ENCODE measurements at regions not wholly inside any gene's neighbourhood (a gene's known extent, or its start where the extent isn't known, plus 50 kb on each side); places are given as distances from the start of the nearest gene placed in this dataset.

- Mint-ChIP-seq H3K9me3 (ENCODE audit: unreplicated experiment) (no peaks in the 10 kb centered on the region), H3K27ac (ENCODE audit: unreplicated experiment) (no peak overlapping the region), H3K4me1 (ENCODE audit: unreplicated experiment) (no peaks in the 10 kb centered on the region), H3K27me3 (ENCODE audit: unreplicated experiment) (no peaks in the 10 kb centered on the region), H3K4me3 (ENCODE audit: unreplicated experiment) (no peak overlapping the region), H3K36me3 (ENCODE audit: unreplicated experiment) (no peaks in the 10 kb centered on the region)
- DNase-seq (ENCODE audit: extremely low spot score, unreplicated experiment): no peak
- TF ChIP-seq, protein P1, sequence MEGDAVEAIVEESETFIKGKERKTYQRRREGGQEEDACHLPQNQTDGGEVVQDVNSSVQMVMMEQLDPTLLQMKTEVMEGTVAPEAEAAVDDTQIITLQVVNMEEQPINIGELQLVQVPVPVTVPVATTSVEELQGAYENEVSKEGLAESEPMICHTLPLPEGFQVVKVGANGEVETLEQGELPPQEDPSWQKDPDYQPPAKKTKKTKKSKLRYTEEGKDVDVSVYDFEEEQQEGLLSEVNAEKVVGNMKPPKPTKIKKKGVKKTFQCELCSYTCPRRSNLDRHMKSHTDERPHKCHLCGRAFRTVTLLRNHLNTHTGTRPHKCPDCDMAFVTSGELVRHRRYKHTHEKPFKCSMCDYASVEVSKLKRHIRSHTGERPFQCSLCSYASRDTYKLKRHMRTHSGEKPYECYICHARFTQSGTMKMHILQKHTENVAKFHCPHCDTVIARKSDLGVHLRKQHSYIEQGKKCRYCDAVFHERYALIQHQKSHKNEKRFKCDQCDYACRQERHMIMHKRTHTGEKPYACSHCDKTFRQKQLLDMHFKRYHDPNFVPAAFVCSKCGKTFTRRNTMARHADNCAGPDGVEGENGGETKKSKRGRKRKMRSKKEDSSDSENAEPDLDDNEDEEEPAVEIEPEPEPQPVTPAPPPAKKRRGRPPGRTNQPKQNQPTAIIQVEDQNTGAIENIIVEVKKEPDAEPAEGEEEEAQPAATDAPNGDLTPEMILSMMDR (IDR thresholded peaks at IDR 0.05): no peak
Measured at GRCh38 chr13:65865206-65865605, 1364.9 kb downstream of the PCDH9 start.

DNA sequence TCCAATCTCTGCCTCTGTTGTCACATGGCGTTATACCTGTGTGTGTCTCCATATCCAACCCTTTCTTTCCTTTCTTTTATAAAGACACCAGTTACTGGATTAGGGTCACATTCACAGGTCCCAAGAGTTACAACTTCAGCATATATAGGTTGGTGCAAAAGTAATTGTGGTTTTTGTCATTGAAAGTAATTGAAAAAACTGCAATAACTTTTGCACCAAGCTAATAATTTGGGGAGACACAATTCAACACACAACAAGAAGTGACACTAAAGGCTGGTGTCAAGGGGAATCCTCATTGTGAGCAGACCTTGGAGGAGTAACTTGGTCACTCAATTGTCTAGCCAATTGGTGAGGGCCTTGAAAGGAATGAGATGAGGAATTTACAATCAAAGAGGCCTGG, 1366.1 kb downstream of the PCDH9 start:
- Mint-ChIP-seq H3K36me3 (ENCODE audit: unreplicated experiment) (no peaks in the 10 kb centered on the region), H3K9me3 (ENCODE audit: unreplicated experiment) (no peaks in the 10 kb centered on the region), H3K27me3 (ENCODE audit: unreplicated experiment) (no peaks in the 10 kb centered on the region), H3K4me1 (ENCODE audit: unreplicated experiment) (peaks cover 3% of the 10 kb centered on the region), H3K4me3 (ENCODE audit: unreplicated experiment) (no peak overlapping the region), H3K27ac (ENCODE audit: unreplicated experiment) (no peak overlapping the region)
- no peak for DNase-seq (ENCODE audit: extremely low spot score, unreplicated experiment)
- TF ChIP-seq, protein P1 (IDR thresholded peaks at IDR 0.05): no peak

- H3K36me3 Mint-ChIP-seq (ENCODE audit: unreplicated experiment): no peaks in the 10 kb centered on the region
- H3K4me1 Mint-ChIP-seq (ENCODE audit: unreplicated experiment): peaks cover 33% of the 10 kb centered on the region
- TF ChIP-seq, protein P1 (IDR thresholded peaks at IDR 0.05): no peak
- no peak overlapping the region for H3K27ac Mint-ChIP-seq (ENCODE audit: unreplicated experiment)
- H3K27me3 Mint-ChIP-seq (ENCODE audit: unreplicated experiment): no peaks in the 10 kb centered on the region
- no peaks in the 10 kb centered on the region for H3K9me3 Mint-ChIP-seq (ENCODE audit: unreplicated experiment)
- H3K4me3 Mint-ChIP-seq (ENCODE audit: unreplicated experiment): no peak overlapping the region
- DNase-seq (ENCODE audit: extremely low spot score, unreplicated experiment): no peak
Measured at GRCh38 chr13:65860306-65860705, 1369.8 kb downstream of the PCDH9 start.

- H3K9me3 Mint-ChIP-seq (ENCODE audit: unreplicated experiment): peaks cover 5% of the 10 kb centered on the region
- peak overlapping the region; percentile 62 for H3K27ac Mint-ChIP-seq (ENCODE audit: unreplicated experiment)
- H3K27me3 Mint-ChIP-seq (ENCODE audit: unreplicated experiment): no peaks in the 10 kb centered on the region
- no peaks in the 10 kb centered on the region for H3K36me3 Mint-ChIP-seq (ENCODE audit: unreplicated experiment)
- H3K4me3 Mint-ChIP-seq (ENCODE audit: unreplicated experiment): no peak overlapping the region
- DNase-seq (ENCODE audit: extremely low spot score, unreplicated experiment): no peak
- TF ChIP-seq, protein P1 (IDR thresholded peaks at IDR 0.05): peak; percentile 44
- peaks cover 44% of the 10 kb centered on the region for H3K4me1 Mint-ChIP-seq (ENCODE audit: unreplicated experiment)
Measured at GRCh38 chr13:65857942-65858565, 1372.1 kb downstream of the PCDH9 start.

- no peak for DNase-seq (ENCODE audit: extremely low spot score, unreplicated experiment)
- no peaks in the 10 kb centered on the region for H3K36me3 Mint-ChIP-seq (ENCODE audit: unreplicated experiment)
- H3K4me1 Mint-ChIP-seq (ENCODE audit: unreplicated experiment): peaks cover 44% of the 10 kb centered on the region
- H3K27me3 Mint-ChIP-seq (ENCODE audit: unreplicated experiment): no peaks in the 10 kb centered on the region
- H3K9me3 Mint-ChIP-seq (ENCODE audit: unreplicated experiment): peaks cover 5% of the 10 kb centered on the region
- no peak overlapping the region for H3K4me3 Mint-ChIP-seq (ENCODE audit: unreplicated experiment)
- TF ChIP-seq, protein P1 (IDR thresholded peaks at IDR 0.05): no peak
- peak overlapping the region; percentile 75 for H3K27ac Mint-ChIP-seq (ENCODE audit: unreplicated experiment)
Measured at GRCh38 chr13:65856431-65856830, 1373.7 kb downstream of the PCDH9 start.
